Colonic mucosa (tissue), 4 donors: ENCODE measurements at regions not wholly inside any gene's neighbourhood (a gene's known extent, or its start where the extent isn't known, plus 50 kb on each side); places are given as distances from the start of the nearest gene placed in this dataset.
A peak's percentile ranks its signal among the peaks of the same experiment; 100 is the strongest.

ENCODE experiments used
- DNase-seq: peaks from one replicate; pipeline ENCODE4 v3.0.0-alpha.2; 2020
- H3K27ac ChIP-seq: fragments of 200-600 bp; one replicate; pipeline ENCODE4 v1.8.0; 2021
- H3K27me3 ChIP-seq: fragments of 200-600 bp; one replicate; pipeline ENCODE4 v1.8.0; 2021
- H3K36me3 ChIP-seq: fragments of 200-600 bp; one replicate; pipeline ENCODE4 v1.8.0; 2021
- H3K4me1 ChIP-seq: fragments of 200-600 bp; one replicate; pipeline ENCODE4 v1.8.0; 2021; ENCODE audit warnings: mild to moderate bottlenecking
- H3K4me3 ChIP-seq: fragments of 200-600 bp; one replicate; pipeline ENCODE4 v1.8.0; 2021
- H3K9ac ChIP-seq, 2 donors: one replicate each; pipeline ENCODE4 v1.7.0; 2013; ENCODE audit warnings: control low read depth in 2 of 2, low read depth in 2 of 2, low read length in 2 of 2
- H3K9me3 ChIP-seq: fragments of 200-600 bp; one replicate; pipeline ENCODE4 v1.8.0; 2021
- CTCF ChIP-seq: fragments of 200-600 bp; IDR thresholded peaks from one replicate; pipeline ENCODE4 v1.8.0; 2022; ENCODE audit warnings: antibody characterized with exemption, mild to moderate bottlenecking
- intact Hi-C: fragments of 100-400 bp; cut with DNase I; formaldehyde crosslinking; loops from one replicate; pipeline ENCODE4 v1.14.1; 2022
- donor health status: healthy.
- donor health status: DM: no; HTN: no; CAD: no.
- donor health status: DM: no; HTN: no; CAD: no.

- DNase-seq = no peak
- no peak overlapping the region for H3K27ac ChIP-seq
- H3K36me3 ChIP-seq = no peaks in the 10 kb centered on the region
- no peaks in the 10 kb centered on the region for H3K4me1 ChIP-seq
- no peak for TF ChIP-seq CTCF
- H3K9ac ChIP-seq = no peak overlapping the region
- no peaks in the 10 kb centered on the region for H3K9me3 ChIP-seq
- intact Hi-C loops = no loop called here
- H3K4me3 ChIP-seq = no peak overlapping the region
- H3K27me3 ChIP-seq = no peaks in the 10 kb centered on the region
Observed at GRCh38 chr1:189141056-189141455, 1336.6 kb downstream of the BRINP3 start.

GRCh38 chr1:189149547-189150375, 1327.9 kb downstream of the BRINP3 start:
- H3K9me3 ChIP-seq = no peaks in the 10 kb centered on the region
- H3K27ac ChIP-seq = no peak overlapping the region
- H3K36me3 ChIP-seq = no peaks in the 10 kb centered on the region
- no peak for DNase-seq
- peak overlapping the region; percentile 5 for H3K4me3 ChIP-seq
- H3K27me3 ChIP-seq = no peaks in the 10 kb centered on the region
- no peaks in the 10 kb centered on the region for H3K4me1 ChIP-seq
- H3K9ac ChIP-seq = no peak overlapping the region
- intact Hi-C loops = no loop called here
- TF ChIP-seq CTCF = no peak

- no peak for TF ChIP-seq CTCF
- intact Hi-C loops = no loop called here
- Histone ChIP-seq H3K4me3 (no peak overlapping the region), H3K4me1 (no peaks in the 10 kb centered on the region), H3K9ac (no peak overlapping the region), H3K27ac (no peak overlapping the region), H3K9me3 (no peaks in the 10 kb centered on the region), H3K27me3 (no peaks in the 10 kb centered on the region), H3K36me3 (no peaks in the 10 kb centered on the region)
- no peak for DNase-seq
Observed at GRCh38 chr1:189150624-189151023, 1327.0 kb downstream of the BRINP3 start.

- no peak for DNase-seq
- no peak overlapping the region for H3K27ac ChIP-seq
- no peak overlapping the region for H3K4me3 ChIP-seq
- intact Hi-C loops = no loop called here
- H3K9ac ChIP-seq = no peak overlapping the region
- H3K36me3 ChIP-seq = no peaks in the 10 kb centered on the region
- H3K4me1 ChIP-seq = no peaks in the 10 kb centered on the region
- no peaks in the 10 kb centered on the region for H3K9me3 ChIP-seq
- TF ChIP-seq CTCF = no peak
- H3K27me3 ChIP-seq = no peaks in the 10 kb centered on the region
Observed at GRCh38 chr1:189151361-189151760, 1326.3 kb downstream of the BRINP3 start.

- Histone ChIP-seq H3K36me3 (no peaks in the 10 kb centered on the region), H3K9ac (no peak overlapping the region), H3K27me3 (no peaks in the 10 kb centered on the region), H3K4me1 (no peaks in the 10 kb centered on the region), H3K27ac (no peak overlapping the region), H3K4me3 (no peak overlapping the region), H3K9me3 (no peaks in the 10 kb centered on the region)
- intact Hi-C loops = no loop called here
- TF ChIP-seq CTCF = no peak
- DNase-seq = no peak
Observed at GRCh38 chr1:189152685-189153084, 1325.0 kb downstream of the BRINP3 start.
